HG03097 (cell line): ENCODE measurements at regions not wholly inside any gene's neighbourhood (a gene's known extent, or its start where the extent isn't known, plus 50 kb on each side); places are given as distances from the start of the nearest gene placed in this dataset.

Experiments used
- ATAC-seq: cut with Tn5 transposase; IDR thresholded peaks from one replicate; pipeline ENCODE4 v1.9.1; 2021; ENCODE audit not compliant: unreplicated experiment, low FRiP score

- ATAC-seq, result no peak
These were observed 124.3 kb upstream of the CACNA2D1 start for GRCh38 chr7:82567841-82568240.

GRCh38 chr7:82567356-82567755, 123.8 kb upstream of the CACNA2D1 start:
- ATAC-seq, result no peak

GRCh38 chr7:82566752-82567151, 123.2 kb upstream of the CACNA2D1 start:
- ATAC-seq, result no peak

- ATAC-seq, result no peak
These were observed 119.3 kb upstream of the CACNA2D1 start for GRCh38 chr7:82562716-82563404.

- ATAC-seq, result no peak
These were observed 115.7 kb upstream of the CACNA2D1 start for GRCh38 chr7:82559193-82559805.

- no peak for ATAC-seq
These were observed 106.2 kb upstream of the CACNA2D1 start for GRCh38 chr7:82549616-82550285.

- no peak for ATAC-seq
These were observed 104.6 kb upstream of the CACNA2D1 start for GRCh38 chr7:82548141-82548688.

- ATAC-seq, result no peak
These were observed 99.1 kb upstream of the CACNA2D1 start for GRCh38 chr7:82542665-82543064.

GRCh38 chr7:82539969-82540368, 96.4 kb upstream of the CACNA2D1 start:
- ATAC-seq, result no peak

GRCh38 chr7:82534684-82535083, 91.1 kb upstream of the CACNA2D1 start:
- ATAC-seq, result no peak

- ATAC-seq, result no peak
These were observed 86.8 kb upstream of the CACNA2D1 start for GRCh38 chr7:82530361-82530760.

- ATAC-seq, result no peak
These were observed 85.2 kb upstream of the CACNA2D1 start for GRCh38 chr7:82528577-82529310.

GRCh38 chr7:82527851-82528250, 84.3 kb upstream of the CACNA2D1 start:
- ATAC-seq, result no peak

GRCh38 chr7:82521906-82522445, 78.4 kb upstream of the CACNA2D1 start:
- no peak for ATAC-seq

GRCh38 chr7:82517050-82517449, 73.5 kb upstream of the CACNA2D1 start:
- ATAC-seq, result no peak

- ATAC-seq, result no peak
These were observed 68.0 kb upstream of the CACNA2D1 start for GRCh38 chr7:82511542-82511941.

GRCh38 chr7:82507976-82508677, 64.5 kb upstream of the CACNA2D1 start:
- no peak for ATAC-seq

GRCh38 chr7:82507365-82507975, 63.9 kb upstream of the CACNA2D1 start:
- ATAC-seq, result no peak

GRCh38 chr7:82506702-82507101, 63.1 kb upstream of the CACNA2D1 start:
- no peak for ATAC-seq

- ATAC-seq, result no peak
These were observed 62.6 kb upstream of the CACNA2D1 start for GRCh38 chr7:82506208-82506607.
